Jurkat, Clone E6-1 (cell line): ENCODE measurements at regions not wholly inside any gene's neighbourhood (a gene's known extent, or its start where the extent isn't known, plus 50 kb on each side); places are given as distances from the start of the nearest gene placed in this dataset.

ENCODE experiments used
- DNase-seq: peaks from one replicate; pipeline ENCODE4 v3.0.0-alpha.2; 2011; ENCODE audit warnings: low read depth, low spot score
- H3K4me3 ChIP-seq: 2 replicates; pipeline ENCODE4 v1.5.1; 2011; ENCODE audit warnings: mild to moderate bottlenecking, low read length, control low read depth, moderate library complexity

GRCh38 chr5:125581311-125581710 is 834.9 kb upstream of the ZNF608 start:
- no peak overlapping the region for H3K4me3 ChIP-seq
- no peak for DNase-seq

GRCh38 chr5:125582352-125582751 is 835.9 kb upstream of the ZNF608 start:
- H3K4me3 ChIP-seq, result no peak overlapping the region
- no peak for DNase-seq

DNA sequence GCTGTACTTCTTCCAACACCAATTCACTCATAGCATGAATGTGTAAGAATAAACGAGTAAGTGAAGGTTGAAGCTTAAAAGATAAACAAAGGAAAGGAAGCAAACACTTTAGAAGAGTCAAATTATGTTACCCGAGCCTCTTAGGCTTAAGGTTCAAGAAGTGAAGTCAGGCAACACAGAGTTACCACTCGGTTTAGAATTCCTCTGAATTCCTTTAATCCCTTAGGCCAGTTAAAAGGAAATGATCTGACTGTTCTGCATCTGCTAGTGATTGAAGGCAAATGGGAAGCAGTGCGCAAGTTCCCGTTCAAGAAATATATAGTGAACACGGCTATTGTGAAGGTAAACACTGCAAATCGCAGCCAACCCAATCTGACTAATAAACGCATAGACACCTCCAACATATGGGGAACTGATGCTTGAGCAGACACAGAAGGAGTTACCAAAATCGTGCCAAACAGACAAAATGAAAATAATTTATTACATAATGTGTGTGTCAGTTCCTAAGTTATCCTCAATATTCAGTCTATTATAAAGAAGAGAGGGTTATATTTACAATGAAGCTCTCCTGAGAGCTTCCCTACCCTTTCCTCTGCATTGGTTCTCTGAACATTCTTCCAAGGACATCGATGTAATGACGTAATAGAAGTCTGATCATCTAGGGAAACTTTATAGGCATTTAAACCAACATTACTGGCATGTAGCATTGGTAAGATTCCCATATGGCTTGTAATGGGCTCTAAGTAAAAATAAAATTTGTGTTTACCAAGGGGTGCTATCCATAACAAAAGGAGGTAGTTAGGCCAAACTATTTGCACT is 837.1 kb upstream of the ZNF608 start:
- DNase-seq, result no peak

GRCh38 chr5:125584140-125584520 is 837.7 kb upstream of the ZNF608 start:
- no peak for DNase-seq

More for the DNA sequence above, 837.1 kb upstream of the ZNF608 start:
- H3K4me3 ChIP-seq, result no peak overlapping the region

DNA sequence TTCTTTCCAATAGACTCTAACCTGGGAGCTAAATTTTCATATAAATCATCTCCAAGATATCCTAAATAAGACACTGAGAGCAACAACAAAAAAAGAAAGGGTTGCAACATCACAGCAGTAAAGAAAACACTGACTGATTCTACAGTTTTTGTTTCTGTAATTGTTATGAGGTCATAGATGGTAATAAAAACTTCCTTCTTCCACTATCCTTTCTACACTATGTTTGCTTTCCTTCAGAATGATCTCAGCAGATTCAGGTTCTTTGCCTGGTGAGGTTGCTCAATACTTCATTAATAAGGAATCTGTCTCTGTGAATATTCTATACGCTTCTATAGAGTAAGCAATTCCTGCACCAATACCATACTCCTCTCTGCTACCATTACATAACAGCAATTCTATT is 835.6 kb upstream of the GRAMD2B start:
- no peak overlapping the region for H3K4me3 ChIP-seq
- DNase-seq, result no peak

More at GRCh38 chr5:125584140-125584520, 837.7 kb upstream of the ZNF608 start:
- no peak overlapping the region for H3K4me3 ChIP-seq

- no peak overlapping the region for H3K4me3 ChIP-seq
- DNase-seq, result no peak
These were observed 830.4 kb upstream of the GRAMD2B start for GRCh38 chr5:125592856-125593255.

GRCh38 chr5:125595095-125595494 is 828.1 kb upstream of the GRAMD2B start:
- no peak overlapping the region for H3K4me3 ChIP-seq
- DNase-seq, result no peak

- DNase-seq, result no peak
- no peak overlapping the region for H3K4me3 ChIP-seq
These were observed 827.4 kb upstream of the GRAMD2B start for GRCh38 chr5:125595845-125596244.

GRCh38 chr5:125597338-125597737 is 825.9 kb upstream of the GRAMD2B start:
- no peak for DNase-seq
- no peak overlapping the region for H3K4me3 ChIP-seq

DNA sequence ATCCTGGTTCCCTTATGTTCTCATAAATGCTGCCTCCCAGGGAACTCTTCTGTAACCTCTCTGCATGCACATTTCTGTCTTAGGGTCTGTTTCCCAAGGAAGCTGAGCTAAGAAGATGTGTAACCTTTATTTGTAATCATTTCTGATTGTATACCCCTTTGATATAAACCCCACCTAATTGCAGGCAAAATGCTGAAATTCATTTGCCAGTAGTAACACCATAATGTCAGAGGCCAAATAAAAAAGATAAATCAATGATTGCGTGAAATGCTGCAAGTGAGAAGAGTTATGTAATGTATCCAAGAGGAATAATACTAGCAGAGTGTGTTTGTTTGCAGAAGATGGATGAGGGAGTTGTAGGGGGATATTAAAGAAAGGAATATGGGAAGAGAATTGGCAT is 822.6 kb upstream of the GRAMD2B start:
- no peak for DNase-seq
- no peak overlapping the region for H3K4me3 ChIP-seq

DNA sequence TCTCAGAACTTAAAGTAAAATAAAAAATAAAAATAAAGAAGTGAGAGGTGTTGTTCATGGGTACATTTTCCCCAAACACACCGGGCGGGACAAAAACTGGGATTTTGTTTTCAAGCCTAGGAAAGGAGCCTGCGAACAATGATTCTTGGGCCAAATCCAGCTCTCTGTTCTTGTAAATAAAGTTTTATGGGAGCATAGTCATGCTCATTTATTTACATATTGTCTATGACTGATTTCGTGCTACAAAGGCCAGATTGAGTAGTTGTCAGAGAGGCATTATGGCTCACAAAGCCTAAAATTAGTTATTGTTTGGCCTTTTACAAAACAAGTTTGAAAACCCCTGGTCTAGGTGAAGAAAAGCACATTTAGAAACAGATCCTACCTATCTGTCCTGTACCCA is 821.0 kb upstream of the GRAMD2B start:
- DNase-seq, result no peak

DNA sequence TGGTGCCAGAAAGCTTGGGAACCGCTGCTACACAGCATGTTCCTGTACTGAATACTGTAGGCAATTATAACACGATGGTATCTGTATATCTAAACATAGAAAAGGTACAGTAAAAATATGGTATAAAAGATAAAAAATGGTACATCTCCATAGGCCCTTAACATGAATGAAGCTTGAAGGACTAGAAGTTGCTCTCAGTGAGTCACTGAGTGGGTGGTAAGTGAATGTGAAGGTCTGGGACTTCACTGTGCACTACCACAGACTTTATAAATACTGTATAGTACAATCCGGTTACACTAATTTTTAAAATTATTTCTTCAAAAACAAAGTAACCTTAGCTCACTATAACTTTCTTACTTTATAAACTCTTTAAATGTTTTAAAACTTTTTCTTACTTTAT is 819.9 kb upstream of the GRAMD2B start:
- H3K4me3 ChIP-seq, result no peak overlapping the region
- no peak for DNase-seq

More for the DNA sequence above, 821.0 kb upstream of the GRAMD2B start:
- H3K4me3 ChIP-seq, result no peak overlapping the region

- DNase-seq, result no peak
- H3K4me3 ChIP-seq, result no peak overlapping the region
These were observed 819.1 kb upstream of the GRAMD2B start for GRCh38 chr5:125604104-125604503.

DNA sequence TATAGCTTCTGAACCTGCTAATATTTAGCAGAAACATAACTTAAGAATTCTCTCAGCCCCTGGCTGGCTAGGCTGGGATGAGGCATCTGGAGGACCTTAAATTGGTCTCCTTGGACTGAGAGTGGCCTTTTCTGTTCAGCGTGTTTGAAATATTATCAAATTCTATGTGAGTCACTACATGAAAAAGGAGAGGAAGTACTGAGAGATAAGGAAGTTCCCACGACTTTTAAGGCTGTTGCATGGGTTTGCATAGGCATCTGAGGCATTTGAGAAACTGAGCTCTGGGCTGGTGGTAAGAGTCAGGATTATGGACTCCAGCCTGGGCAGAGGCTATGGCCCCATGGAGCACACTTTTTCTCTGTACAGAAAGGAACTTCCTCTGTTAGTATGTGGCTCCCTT is 816.2 kb upstream of the GRAMD2B start:
- DNase-seq, result no peak
- no peak overlapping the region for H3K4me3 ChIP-seq

- no peak overlapping the region for H3K4me3 ChIP-seq
- DNase-seq, result no peak
These were observed 814.2 kb upstream of the GRAMD2B start for GRCh38 chr5:125609011-125609410.

GRCh38 chr5:125610892-125611291 is 812.3 kb upstream of the GRAMD2B start:
- no peak overlapping the region for H3K4me3 ChIP-seq

GRCh38 chr5:125611541-125611940 is 811.7 kb upstream of the GRAMD2B start:
- H3K4me3 ChIP-seq, result no peak overlapping the region
- no peak for DNase-seq

More at GRCh38 chr5:125610892-125611291, 812.3 kb upstream of the GRAMD2B start:
- no peak for DNase-seq

- no peak for DNase-seq
- no peak overlapping the region for H3K4me3 ChIP-seq
These were observed 811.0 kb upstream of the GRAMD2B start for GRCh38 chr5:125612181-125612721.

DNA sequence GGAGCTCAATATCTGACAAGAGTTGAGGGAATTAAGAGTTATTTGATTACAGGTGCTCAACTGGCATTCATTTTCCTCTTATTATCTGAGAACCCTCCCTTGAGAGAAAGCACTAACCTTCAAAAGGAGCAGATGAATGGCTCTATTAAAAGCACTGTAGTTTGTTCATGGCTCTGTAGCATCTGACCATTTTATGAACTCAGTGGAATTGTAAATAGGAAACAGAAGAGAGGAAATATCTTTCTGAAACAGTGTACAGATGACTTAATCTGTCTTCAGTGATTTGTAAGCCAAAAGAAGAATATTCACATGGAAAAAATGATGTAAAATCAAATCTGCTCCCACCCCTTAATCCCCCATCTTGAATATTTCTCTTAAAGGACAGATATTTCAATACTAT is 810.4 kb upstream of the GRAMD2B start:
- DNase-seq, result no peak
- H3K4me3 ChIP-seq, result no peak overlapping the region

DNA sequence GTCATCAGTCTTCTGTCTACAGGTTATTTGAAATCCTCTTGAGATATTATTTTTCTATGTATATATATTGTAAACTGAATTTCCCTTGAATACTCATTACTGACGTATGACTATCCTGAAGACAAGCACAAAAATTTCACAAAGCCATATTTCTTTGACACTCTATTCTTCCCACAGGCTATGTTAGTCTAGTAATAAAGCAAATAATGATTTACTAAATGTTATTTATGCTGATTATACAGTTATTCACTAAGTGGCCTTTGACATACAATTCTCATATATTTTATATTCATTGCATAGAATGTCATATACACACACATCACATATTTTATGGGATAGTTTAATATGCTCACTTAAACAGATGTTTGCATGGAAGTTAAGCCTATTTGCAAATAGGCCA is 793.0 kb upstream of the GRAMD2B start:
- DNase-seq, result no peak
- no peak overlapping the region for H3K4me3 ChIP-seq

- H3K4me3 ChIP-seq, result no peak overlapping the region
- no peak for DNase-seq
These were observed 789.7 kb upstream of the GRAMD2B start for GRCh38 chr5:125633523-125633922.
